Body of pancreas (tissue), 4 donors: ENCODE measurements at regions not wholly inside any gene's neighbourhood (a gene's known extent, or its start where the extent isn't known, plus 50 kb on each side); places are given as distances from the start of the nearest gene placed in this dataset.

ENCODE experiments used
- ATAC-seq: fragments of 150-250 bp; one replicate; pipeline ENCODE4 v1.9.1; 2016
- DNase-seq, 4 donors: peaks; one replicate each; pipeline ENCODE4 v3.0.0-alpha.2; 2019
- H3K27ac ChIP-seq, 4 donors: fragments of 200-600 bp; sonication (generic); 1 replicate in 3 of 4; 2 replicates in 1 of 4; pipeline versions ENCODE4 v1.5.1 to v1.6.1; 2016 to 2019; ENCODE audit warnings: mild to moderate bottlenecking in 1 of 4, mixed read lengths in 1 of 4, moderate library complexity in 1 of 4
- H3K27me3 ChIP-seq, 2 donors: fragments of 200-600 bp; sonication (generic); one replicate each; pipeline ENCODE4 v1.6.0; 2016; ENCODE audit warnings: mild to moderate bottlenecking in 1 of 2
- H3K36me3 ChIP-seq, 2 donors: fragments of 200-600 bp; sonication (generic); replicated peaks in 1 of 2; 2 replicates each; pipeline ENCODE4 v1.5.1; 2016; ENCODE audit warnings: low read depth in 2 of 2; ENCODE audit not compliant: insufficient read depth in 1 of 2
- H3K4me1 ChIP-seq: fragments of 200-600 bp; sonication (generic); one replicate; pipeline ENCODE4 v1.6.0; 2016
- H3K4me3 ChIP-seq, 2 donors: fragments of 200-600 bp; sonication (generic); 1 replicate in 1 of 2; 2 replicates in 1 of 2; pipeline ENCODE4 v1.5.1; 2016 to 2019
- H3K9me3 ChIP-seq, 3 donors: fragments of 200-600 bp; sonication (generic); 1 replicate in 2 of 3; 2 replicates in 1 of 3; pipeline ENCODE4 v1.5.1; 2016
- CTCF ChIP-seq, 7 experiments: fragments of 450-650 bp in 4 of 7; fragments of 200-600 bp in 3 of 7; sonication (generic) in 3 of 7; IDR thresholded peaks; one replicate each; pipeline ENCODE4 v1.5.1; 2016 to 2019; ENCODE audit warnings: antibody characterized with exemption in 7 of 7
- POLR2A ChIP-seq, 3 donors: fragments of 450-650 bp; IDR thresholded peaks; one replicate each; pipeline ENCODE4 v1.6.1; 2016; ENCODE audit warnings: antibody characterized with exemption in 3 of 3, mild to moderate bottlenecking in 2 of 3
- WGBS, 2 donors: methylation state at CpG; one replicate each; pipeline ENCODE4 v1.1.5; 2017; 5-methylcytosine and 5-hydroxymethylcytosine counted together
- intact Hi-C: fragments of 100-400 bp; cut with DNase I; formaldehyde crosslinking; loops from one replicate; pipeline ENCODE4 v1.15.1; 2023

DNA sequence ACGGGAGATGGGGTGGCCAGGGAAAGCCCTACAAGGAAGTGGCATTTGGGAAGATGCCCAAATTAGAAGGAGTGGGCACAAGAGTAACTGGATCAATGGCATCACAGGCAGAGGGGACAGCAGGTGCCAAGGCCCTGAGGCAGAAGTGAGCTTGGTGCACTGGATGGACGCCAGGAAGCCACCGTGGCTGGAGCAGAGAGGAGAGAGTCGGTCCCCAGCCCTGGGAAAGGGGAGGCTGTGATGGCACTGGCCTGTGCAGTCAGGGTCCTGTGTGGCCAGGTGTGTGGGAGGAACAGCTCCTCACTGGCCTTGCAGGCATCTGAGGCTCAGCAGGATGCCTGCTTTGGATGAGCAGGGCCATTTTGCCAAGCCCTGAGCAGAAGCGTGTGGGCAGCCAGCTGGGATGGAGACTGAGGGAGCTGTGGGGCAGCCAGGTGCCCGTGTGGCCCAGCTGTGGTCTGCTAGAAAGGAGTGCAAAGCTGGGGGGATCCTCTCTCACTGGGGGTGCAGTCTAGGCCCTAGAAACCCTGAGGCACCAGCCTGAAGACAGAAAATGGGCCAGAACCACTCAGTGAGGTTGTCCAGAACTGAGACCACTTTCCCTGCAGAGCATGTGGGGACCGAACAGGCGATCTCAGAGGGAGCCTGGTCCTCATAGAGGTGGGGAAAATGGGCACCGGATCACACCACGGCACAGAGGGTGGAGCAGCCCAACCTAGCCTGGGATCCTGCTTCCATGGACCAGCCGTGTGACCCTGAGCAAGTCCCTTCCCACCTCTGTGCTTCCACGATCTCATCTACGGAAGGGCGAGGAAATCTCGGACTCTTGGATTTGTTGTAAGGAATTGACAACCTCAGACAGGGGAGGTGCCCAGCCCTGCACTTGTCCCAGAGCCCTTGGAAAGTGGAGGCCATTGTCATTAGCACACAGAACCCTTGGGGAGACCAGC, 78.6 kb upstream of the RTL6 start:
- Histone ChIP-seq H3K36me3 (no peaks in the 10 kb centered on the region), H3K4me1 (peaks cover 7% of the 10 kb centered on the region), H3K27ac (no peak overlapping the region), H3K27me3 (no peaks in the 10 kb centered on the region), H3K4me3 (no peak overlapping the region), H3K9me3 (no peaks in the 10 kb centered on the region)
- DNase-seq: peak in 1 of 4 donors; percentile 8
- WGBS, 2 donors: 58 to 72% methylated on average over 14 to 15 of the region's 15 CpGs
- TF ChIP-seq POLR2A (IDR thresholded peaks at IDR 0.05) (no peak), CTCF (IDR thresholded peaks at IDR 0.05) (no peak)
- ATAC-seq: no peak
- intact Hi-C loops: no loop called here

DNA sequence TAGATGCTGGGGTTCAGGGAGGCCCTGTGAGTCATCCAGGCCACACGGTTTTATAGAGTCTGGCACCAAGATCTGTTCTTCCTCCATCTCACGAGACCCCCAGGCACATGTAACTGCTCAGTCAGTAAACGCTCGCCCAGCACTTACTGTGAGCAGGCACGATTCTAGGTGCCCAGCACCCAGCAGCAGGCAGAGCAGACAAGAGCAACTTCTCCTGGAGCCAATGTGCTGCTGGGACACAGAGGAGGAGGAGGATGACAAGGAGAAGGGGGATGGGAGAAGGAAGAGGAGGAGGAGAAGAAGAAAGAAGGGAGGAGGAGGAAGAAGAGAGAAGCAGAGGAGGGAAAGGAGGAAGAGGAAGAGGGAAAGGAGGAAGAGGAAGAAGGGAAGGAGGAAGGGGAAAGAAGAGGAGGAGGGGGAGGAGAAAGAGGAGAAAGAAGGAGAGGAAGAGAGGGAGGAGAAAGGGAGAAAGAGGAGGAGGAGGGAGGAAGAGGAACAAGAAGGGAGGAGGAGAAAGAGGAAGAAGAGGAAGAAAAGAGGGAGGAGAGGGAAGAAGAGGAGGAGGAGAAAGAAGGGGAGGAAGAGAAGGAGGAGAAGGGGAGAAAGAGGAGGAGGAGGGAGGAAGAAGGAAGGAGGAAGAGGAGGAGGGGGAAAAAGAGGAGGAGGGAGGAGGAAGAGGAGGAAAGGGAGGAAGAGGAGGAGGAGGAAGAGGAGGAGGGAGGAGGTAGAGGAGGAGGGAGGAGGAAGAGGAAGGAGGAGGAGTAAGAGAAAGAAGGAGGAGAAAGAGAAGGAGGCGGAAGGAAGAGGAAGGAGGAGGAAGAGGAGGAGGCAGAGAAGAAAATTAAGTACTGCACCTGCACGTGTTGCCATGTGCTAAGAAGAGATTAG, 77.6 kb upstream of the RTL6 start:
- no peak overlapping the region for H3K27ac ChIP-seq
- no peaks in the 10 kb centered on the region for H3K9me3 ChIP-seq
- no peak overlapping the region for H3K4me3 ChIP-seq
- H3K36me3 ChIP-seq: no peaks in the 10 kb centered on the region
- no peak for TF ChIP-seq POLR2A (IDR thresholded peaks at IDR 0.05)
- no peak for TF ChIP-seq CTCF (IDR thresholded peaks at IDR 0.05)
- DNase-seq (peak in 1 of 4 donors; percentile 5), ATAC-seq (no peak)
- no peaks in the 10 kb centered on the region for H3K27me3 ChIP-seq
- H3K4me1 ChIP-seq: peaks cover 7% of the 10 kb centered on the region
- intact Hi-C loops: no loop called here
- 27 to 32% methylated on average over 6 to 7 of the region's 7 CpGs for WGBS, 2 donors

GRCh38 chr22:44574640-44575380, 76.8 kb upstream of the RTL6 start:
- Histone ChIP-seq H3K9me3 (no peaks in the 10 kb centered on the region), H3K27me3 (no peaks in the 10 kb centered on the region), H3K4me1 (peaks cover 7% of the 10 kb centered on the region), H3K27ac (no peak overlapping the region), H3K4me3 (no peak overlapping the region), H3K36me3 (no peaks in the 10 kb centered on the region)
- TF ChIP-seq POLR2A (IDR thresholded peaks at IDR 0.05) (no peak), CTCF (IDR thresholded peaks at IDR 0.05) (no peak)
- intact Hi-C loops: no loop called here
- 33 to 34% methylated on average over 17 of the region's 17 CpGs for WGBS, 2 donors
- peak in 1 of 4 donors; percentile 8 for DNase-seq
- peak; percentile 45 for ATAC-seq

DNA sequence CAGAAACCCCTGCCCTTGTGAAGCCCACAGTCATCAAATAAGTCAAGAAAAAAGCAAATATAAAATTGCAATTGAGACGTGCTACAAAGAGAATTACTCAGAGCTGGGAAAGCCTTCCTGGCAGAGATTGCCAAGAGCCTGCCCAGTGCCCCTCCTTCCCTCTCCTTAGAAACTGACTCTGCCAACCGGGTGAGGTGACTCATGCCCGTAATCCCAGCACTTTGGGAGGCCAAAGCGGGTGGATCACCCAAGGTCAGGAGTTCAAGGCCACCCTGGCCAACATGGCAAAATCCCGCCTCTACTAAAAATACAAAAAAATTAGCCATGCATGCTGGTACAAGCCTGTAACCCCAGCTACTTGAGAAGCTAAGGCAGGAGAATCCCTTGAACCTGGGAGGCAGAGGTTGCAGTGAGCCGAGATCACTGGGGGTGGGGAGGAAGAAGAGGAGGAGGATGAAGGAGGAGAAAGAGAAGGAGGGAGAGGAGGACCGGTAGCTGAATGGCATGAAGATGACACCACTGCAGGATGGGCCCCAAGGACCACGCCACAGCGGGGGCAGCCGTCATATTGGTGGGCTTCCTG, 76.1 kb upstream of the RTL6 start:
- Histone ChIP-seq H3K4me3 (no peak overlapping the region), H3K27ac (no peak overlapping the region), H3K27me3 (no peaks in the 10 kb centered on the region), H3K9me3 (no peaks in the 10 kb centered on the region), H3K4me1 (peaks cover 7% of the 10 kb centered on the region), H3K36me3 (no peaks in the 10 kb centered on the region)
- ATAC-seq (peak; percentile 47), DNase-seq (peak; percentile 32 to 63 (median 46))
- 33 to 43% methylated on average over 8 to 10 of the region's 10 CpGs for WGBS, 2 donors
- intact Hi-C loops: no loop called here
- TF ChIP-seq CTCF (IDR thresholded peaks at IDR 0.05) (no peak), POLR2A (IDR thresholded peaks at IDR 0.05) (no peak)
